Lung microvascular endothelial cell (primary cell): ENCODE measurements at regions not wholly inside any gene's neighbourhood (a gene's known extent, or its start where the extent isn't known, plus 50 kb on each side); places are given as distances from the start of the nearest gene placed in this dataset.

Experiments
- DNase-seq, 2 donors: peaks; one replicate each; pipeline versions ENCODE4 v3.0.0 to v3.0.0-alpha.2; 2010; ENCODE audit warnings: low read depth in 2 of 2

GRCh38 chr2:220466251-220466691 lies 838.8 kb downstream of the SLC4A3 start:
- no peak for DNase-seq

GRCh38 chr2:220469201-220469600 lies 841.8 kb downstream of the SLC4A3 start:
- no peak for DNase-seq

- no peak for DNase-seq
Observed at GRCh38 chr2:220473611-220474010, 846.2 kb downstream of the SLC4A3 start.

- DNase-seq, result no peak
Observed at GRCh38 chr2:220476877-220477276, 849.4 kb downstream of the SLC4A3 start.

- DNase-seq, result no peak
Observed at GRCh38 chr2:220478305-220479058, 851.1 kb downstream of the SLC4A3 start.

- DNase-seq, result no peak
Observed at GRCh38 chr2:220482716-220483115, 855.3 kb downstream of the SLC4A3 start.

- DNase-seq, result no peak
Observed at GRCh38 chr2:220489121-220489520, 861.7 kb downstream of the SLC4A3 start.

GRCh38 chr2:220491670-220492069 lies 864.2 kb downstream of the SLC4A3 start:
- no peak for DNase-seq

GRCh38 chr2:220493871-220494525 lies 866.6 kb downstream of the SLC4A3 start:
- no peak for DNase-seq

GRCh38 chr2:220496513-220496912 lies 869.1 kb downstream of the SLC4A3 start:
- DNase-seq, result no peak

- DNase-seq, result no peak
Observed at GRCh38 chr2:220499225-220499624, 871.8 kb downstream of the SLC4A3 start.

GRCh38 chr2:220502539-220502938 lies 875.1 kb downstream of the SLC4A3 start:
- DNase-seq, result no peak

GRCh38 chr2:220503431-220503830 lies 876.0 kb downstream of the SLC4A3 start:
- no peak for DNase-seq

GRCh38 chr2:220504938-220505503 lies 877.6 kb downstream of the SLC4A3 start:
- peak in 1 of 2 donors; percentile 1 for DNase-seq

- DNase-seq, result no peak
Observed at GRCh38 chr2:220506466-220506865, 879.0 kb downstream of the SLC4A3 start.

GRCh38 chr2:220509096-220509757 lies 881.8 kb downstream of the SLC4A3 start:
- DNase-seq, result no peak

GRCh38 chr2:220509966-220510365 lies 882.5 kb downstream of the SLC4A3 start:
- no peak for DNase-seq

GRCh38 chr2:220510668-220511067 lies 883.2 kb downstream of the SLC4A3 start:
- no peak for DNase-seq

- DNase-seq, result no peak
Observed at GRCh38 chr2:220512419-220512818, 885.0 kb downstream of the SLC4A3 start.

- no peak for DNase-seq
Observed at GRCh38 chr2:220513573-220514288, 886.3 kb downstream of the SLC4A3 start.

GRCh38 chr2:220521551-220521950 lies 894.1 kb downstream of the SLC4A3 start:
- DNase-seq, result no peak
